ENCODE measurements at regions not wholly inside any gene's neighbourhood (a gene's known extent, or its start where the extent isn't known, plus 50 kb on each side); places are given as distances from the start of the nearest gene placed in this dataset.
"Not testable (repeated sequence)": the region's sequence is repeated elsewhere in the genome, so short reads cannot be mapped to it uniquely, and the experiment has no call there.

DNA sequence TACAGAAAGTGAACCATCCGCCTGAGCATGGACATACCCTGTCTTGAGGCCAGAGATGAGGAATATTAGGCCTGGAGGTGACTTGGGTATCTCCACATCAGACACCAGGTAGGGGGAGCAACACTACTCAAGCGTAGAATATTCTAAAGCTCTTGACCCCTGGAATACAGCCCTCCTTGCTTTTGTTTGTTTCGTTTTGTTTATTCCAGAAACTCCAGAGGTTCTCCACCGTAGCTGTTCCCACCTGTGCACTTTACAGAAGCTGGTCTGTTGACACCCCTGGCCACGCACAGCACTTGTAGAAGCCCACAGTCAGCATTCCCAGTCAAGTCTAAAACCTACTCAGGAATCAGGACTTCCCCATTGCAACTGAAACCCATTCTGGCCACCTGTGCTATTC, 139.6 kb upstream of the NEBL start:
- DNase-seq (ENCODE audit: low read depth, low spot score) = no peak
- H3K4me3 ChIP-seq (ENCODE audit: low read length) = no peak overlapping the region

DNA sequence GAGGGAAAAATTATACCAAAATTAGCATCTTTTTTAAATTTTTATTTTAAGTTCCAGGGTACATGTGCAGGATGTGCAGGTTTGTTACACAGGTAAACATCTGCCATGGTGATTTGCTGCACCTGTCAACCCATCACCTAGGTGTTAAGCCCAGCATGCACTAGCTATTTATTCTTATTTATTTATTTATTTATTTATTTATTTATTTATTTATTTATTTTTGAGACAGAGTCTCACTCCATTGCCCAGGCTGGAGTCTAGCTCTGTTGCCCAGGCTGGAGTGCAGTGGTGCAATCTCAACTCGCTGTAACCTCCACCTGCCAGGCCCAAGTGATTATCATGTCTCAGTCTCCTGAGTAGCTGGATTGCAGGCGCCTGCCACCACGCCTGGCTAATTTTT, 137.7 kb upstream of the NEBL start:
- DNase-seq (ENCODE audit: low read depth, low spot score); H3K4me3 ChIP-seq (ENCODE audit: low read length): not testable (repeated sequence)

DNA sequence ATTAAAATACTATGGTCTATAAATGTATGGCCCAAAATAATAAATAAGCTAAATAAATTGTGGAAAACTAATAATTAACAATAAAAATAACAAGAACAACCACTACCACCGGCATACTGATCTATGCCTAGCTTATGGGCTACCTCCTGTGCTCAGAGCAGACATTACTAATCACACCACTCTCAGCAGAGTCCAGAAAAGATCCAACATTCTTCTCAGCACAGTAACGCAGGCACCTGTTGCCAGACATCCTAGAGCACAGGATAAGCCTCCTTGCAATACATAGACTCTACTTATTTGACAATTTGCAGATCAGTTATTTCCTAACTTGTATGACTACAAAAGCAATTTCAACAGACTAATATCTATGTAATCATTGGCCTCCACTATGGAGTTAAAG, 137.1 kb upstream of the NEBL start:
- DNase-seq (ENCODE audit: low read depth, low spot score) = no peak
- no peak overlapping the region for H3K4me3 ChIP-seq (ENCODE audit: low read length)

DNA sequence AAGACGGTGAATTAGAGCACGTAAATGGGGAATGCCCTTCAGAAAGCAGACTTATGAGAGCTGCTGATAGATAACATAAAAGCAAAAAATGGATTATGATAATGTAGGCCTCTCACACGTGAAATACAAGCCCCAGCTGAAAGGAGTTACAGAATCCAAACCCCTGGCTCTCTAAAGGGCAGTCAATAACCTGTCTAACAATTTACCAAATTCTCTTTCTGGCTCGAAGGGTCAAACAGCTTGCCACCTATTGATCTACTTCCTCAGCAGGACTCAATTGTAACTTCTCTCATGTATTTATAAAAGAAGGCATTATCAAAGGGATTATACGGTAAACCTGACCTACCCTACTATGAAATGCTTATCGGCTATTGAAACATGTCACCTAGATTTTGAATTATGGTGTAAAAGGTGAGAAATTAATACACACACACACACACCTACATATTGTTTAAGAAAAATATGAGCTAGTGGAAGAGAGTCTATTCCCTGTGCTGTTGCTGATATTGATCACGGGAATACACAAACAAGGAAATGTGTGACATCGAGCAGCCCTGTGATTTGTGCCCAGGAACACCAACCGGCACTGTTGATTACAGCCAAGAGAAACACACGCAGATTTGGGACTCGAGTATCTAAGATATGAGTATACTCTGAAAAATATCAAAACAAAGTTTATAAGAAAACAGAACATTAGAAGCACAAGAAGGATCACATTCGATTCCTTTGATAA, 135.6 kb upstream of the NEBL start:
- H3K4me3 ChIP-seq (ENCODE audit: low read length) = no peak overlapping the region

DNA sequence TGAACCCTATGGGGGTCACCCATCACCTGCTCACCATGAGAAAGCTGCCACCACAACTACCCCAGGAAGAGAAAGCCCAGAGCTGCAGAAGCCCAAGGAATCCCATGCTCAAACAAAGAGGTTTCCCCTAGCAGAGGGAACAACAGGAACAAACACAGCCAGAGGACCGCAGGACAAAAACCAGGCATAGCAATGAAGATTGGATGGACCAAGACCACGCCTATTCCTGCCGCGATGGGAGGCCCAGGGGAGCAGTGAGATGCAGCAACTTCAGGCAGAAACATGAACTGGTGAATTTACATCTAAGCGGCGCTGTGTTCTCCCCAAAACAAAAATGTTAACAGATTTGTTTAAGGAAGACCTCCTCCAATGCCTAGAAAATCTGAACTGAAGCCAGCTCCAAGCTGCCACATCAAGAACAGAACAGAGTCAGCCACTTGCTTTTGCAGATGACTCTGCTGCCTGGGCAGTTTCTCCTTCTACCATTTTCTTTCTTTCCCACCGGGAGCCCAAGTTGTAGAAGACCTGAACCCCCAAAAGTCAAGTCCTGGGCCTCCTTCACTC, 134.2 kb upstream of the NEBL start:
- no peak overlapping the region for H3K4me3 ChIP-seq (ENCODE audit: low read length)
- DNase-seq (ENCODE audit: low read depth, low spot score) = no peak

More for the DNA sequence above, 135.6 kb upstream of the NEBL start:
- DNase-seq (ENCODE audit: low read depth, low spot score) = no peak

DNA sequence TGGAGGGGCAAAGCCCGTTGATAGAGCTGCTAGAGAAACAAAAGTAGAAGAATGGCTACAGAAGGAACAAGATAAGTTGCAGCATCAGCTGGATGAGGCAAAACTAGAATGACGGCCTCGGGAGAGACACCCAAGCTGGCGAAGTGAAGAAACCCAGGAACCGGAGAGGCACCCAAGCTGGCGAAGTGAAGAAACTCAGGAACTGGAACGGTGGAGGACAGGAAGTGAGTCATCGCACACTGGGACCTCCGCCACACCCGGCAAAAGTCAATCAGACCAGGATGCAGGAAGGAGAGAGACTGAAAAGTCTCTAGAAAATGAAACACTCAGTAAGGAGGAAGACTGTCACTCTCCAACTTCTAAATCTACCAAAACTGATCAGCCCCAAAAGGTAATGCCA, 133.0 kb upstream of the NEBL start:
- H3K4me3 ChIP-seq (ENCODE audit: low read length) = no peak overlapping the region

DNA sequence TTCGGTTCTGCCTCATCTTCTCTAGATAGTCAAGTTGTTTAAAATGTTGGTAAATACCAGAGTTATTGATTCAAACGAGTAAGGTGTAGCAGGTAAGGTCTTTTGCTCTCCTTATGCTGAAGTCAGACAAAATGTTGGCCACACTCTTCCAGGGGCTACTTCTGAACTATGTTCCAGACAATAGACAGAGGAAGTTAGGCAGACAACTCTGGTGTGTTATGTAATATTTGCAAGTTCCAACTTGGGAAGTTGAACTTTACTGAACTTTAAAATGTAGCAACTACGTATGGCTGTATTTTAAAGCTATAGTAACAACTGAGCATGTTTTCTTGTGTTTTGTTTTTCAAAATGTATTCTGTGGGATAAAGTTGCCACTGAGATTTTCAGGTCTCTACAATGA, 125.7 kb upstream of the NEBL start:
- no peak overlapping the region for H3K4me3 ChIP-seq (ENCODE audit: low read length)
- DNase-seq (ENCODE audit: low read depth, low spot score) = no peak

More for the DNA sequence above, 133.0 kb upstream of the NEBL start:
- no peak for DNase-seq (ENCODE audit: low read depth, low spot score)

DNA sequence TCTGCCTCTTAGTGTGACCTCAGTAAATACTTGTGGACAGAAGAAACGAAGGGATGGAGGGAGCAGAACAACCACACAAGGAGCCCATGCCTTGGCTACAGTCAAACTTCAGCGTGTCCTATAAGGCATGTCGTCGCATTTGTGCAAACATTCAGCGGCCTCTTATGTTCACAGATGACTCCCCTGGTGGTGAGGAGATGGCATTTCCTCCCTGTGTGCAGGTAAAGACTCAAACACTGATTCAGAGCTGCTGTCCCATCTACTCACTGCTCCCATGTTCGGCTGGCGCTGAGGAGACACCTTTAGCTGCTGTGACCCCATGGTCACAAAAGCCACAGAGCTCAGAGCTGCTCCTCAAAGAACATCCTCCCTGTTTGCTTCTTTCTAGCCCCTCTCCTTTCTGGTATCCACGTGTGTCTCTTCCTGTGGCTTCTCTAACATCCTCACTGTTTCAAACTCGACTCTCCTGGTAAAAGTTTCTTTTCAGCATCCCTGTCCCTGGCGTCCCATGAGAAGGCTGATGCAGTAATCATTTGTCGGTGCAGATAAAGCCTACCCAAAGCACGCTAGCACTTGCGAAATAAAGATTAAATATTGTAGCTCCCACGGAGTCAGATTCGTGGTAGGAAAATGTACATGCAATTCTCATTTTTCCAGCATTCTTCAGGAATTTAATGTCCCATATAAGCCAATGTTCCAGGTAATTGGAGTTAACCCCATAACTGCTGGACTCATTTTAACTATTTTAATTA, 124.9 kb upstream of the NEBL start:
- no peak for DNase-seq (ENCODE audit: low read depth, low spot score)
- no peak overlapping the region for H3K4me3 ChIP-seq (ENCODE audit: low read length)

DNA sequence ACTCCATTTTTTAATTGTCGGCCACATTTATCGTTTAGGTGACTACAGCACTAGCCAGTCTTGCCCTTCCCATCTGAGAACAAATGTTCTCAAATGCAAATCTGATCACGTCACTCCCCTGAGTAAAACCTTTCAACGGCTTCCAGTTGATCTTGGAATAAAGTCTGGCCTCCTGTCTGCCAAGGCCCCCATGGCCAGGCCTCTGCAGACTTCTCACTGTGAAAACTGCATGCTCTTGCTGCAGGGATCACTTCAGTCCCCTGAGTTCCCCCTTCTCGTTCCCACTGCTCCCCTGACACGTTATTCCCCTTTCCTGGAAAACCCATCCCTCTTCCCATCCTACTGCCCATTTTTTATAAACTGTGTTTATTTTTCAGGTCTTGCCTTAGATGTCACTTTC, 124.1 kb upstream of the NEBL start:
- H3K4me3 ChIP-seq (ENCODE audit: low read length) = no peak overlapping the region
- no peak for DNase-seq (ENCODE audit: low read depth, low spot score)

DNA sequence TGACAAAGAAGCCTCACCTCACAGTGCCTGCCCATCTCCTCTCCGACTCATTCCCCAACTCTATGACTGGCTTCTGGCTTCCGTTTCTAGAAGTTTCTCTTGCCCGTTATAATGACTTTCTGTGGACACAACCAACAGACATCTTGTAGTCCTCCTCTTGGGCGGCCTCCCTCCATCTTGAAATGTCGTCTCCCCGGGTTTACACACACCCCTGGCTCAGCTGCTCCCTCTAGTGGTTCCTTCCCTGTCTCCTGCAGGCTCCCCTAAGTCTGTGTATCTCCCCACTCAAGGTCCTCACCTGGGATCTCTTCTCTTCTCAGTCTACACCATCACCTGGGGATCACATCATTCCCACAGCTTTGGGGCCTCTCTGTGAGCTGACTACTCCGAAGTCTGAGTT, 123.4 kb upstream of the NEBL start:
- H3K4me3 ChIP-seq (ENCODE audit: low read length) = no peak overlapping the region
- DNase-seq (ENCODE audit: low read depth, low spot score) = peak; percentile 38

DNA sequence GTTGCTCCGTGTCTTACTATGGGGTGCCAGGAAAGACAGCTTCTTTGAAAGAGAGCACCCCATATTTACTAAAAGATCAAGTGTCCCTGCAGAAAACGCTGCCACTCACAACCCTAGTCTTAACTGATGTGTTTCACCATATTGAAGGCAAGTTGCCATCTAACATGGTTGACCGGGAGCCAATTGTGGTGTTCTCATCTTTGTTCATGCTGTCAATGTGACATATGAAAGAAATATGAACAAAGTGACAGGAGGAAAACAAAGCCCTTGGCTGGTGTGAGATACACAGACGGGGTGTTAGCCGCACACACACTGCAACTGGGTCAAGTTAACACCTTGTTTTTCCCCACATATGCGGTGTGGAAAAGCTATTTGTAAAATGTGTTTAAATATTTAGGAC, 122.3 kb upstream of the NEBL start:
- no peak for DNase-seq (ENCODE audit: low read depth, low spot score)
- no peak overlapping the region for H3K4me3 ChIP-seq (ENCODE audit: low read length)

DNA sequence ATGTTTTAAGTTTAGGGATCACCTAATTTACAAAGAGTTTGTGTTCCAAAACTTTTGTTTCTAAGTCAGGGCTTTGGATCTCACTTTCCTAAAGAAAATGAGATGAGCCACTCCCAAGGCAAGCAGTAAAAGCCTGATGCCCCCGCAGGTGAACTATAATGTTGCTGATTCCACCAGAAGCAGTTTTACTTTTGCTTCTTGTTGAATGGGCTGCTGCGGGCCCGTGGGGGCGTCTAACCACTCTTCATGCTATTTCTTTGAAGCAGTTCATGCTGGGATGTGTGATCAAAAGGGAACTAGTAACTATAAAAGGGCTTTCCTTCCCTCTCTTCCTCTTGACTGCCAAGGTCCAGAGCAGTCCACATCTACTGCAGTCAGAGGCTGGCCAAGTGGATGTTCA, 118.7 kb upstream of the NEBL start:
- no peak for DNase-seq (ENCODE audit: low read depth, low spot score)
- H3K4me3 ChIP-seq (ENCODE audit: low read length) = no peak overlapping the region

DNA sequence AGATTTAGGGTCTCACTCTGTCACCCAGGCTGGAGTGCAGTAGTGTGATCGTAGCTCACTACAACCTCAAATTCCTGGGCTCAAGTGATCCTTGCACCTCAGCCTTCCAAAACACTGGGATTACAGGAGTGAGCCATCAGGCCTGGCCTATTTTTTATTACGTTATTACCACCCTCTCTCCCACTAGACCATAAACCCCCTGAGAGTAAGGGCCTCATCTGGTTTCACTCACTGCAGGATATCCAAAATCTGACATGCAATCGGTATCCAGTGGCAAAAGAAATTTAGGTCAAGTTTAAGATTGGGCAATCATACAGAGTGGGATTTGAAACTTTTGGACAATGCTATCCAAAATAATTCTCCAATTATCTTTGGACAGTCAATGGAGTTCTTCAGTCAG, 117.0 kb upstream of the NEBL start:
- DNase-seq (ENCODE audit: low read depth, low spot score) = no peak
- H3K4me3 ChIP-seq (ENCODE audit: low read length) = no peak overlapping the region

DNA sequence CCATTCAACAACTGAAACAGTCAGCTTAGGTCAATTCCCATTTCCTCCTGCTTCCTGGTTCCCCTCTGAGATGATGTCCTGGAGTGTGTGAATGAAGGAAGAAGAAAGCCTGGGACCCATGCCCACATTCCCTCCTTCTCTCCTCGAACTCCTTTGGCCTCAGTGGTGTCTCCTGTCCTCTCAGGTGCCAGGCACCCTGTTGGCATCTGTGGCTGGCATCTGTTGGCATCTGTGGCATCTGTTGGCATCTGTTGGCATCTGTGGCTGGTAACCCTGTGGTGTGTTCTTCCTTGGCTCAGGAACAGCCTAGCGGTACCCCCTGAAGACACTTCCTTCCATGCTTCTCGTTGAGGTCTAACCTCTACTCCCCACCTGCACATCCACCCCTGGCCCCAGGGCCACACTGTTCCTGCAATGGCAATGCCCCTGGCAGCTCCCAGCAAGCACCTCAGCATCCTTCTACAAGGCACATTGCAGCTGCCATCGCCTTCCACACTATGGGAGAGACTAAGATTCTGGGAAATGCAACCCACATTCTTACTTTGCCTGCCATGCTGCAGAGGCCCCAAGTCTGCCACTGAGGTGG, 114.4 kb upstream of the NEBL start:
- H3K4me3 ChIP-seq (ENCODE audit: low read length) = no peak overlapping the region
- DNase-seq (ENCODE audit: low read depth, low spot score) = no peak

DNA sequence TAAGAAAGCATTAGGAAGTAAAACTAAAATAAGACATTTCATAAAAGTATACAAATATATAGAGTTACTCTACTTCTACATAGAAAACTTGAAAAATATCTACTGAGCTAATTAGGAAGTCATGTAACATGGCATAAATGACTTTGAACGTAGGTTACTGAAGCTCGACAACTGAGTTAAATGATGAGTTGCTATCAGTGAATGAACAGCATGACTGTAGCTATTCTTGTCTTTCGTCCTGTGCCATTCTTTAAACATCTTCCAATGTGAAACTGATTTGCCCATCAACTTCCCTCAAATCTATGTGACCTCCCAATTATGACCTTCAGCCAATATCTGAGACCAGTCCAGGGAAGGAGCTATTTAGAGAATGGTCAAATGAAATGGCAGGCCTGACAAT, 113.5 kb upstream of the NEBL start:
- DNase-seq (ENCODE audit: low read depth, low spot score) = no peak
- no peak overlapping the region for H3K4me3 ChIP-seq (ENCODE audit: low read length)

DNA sequence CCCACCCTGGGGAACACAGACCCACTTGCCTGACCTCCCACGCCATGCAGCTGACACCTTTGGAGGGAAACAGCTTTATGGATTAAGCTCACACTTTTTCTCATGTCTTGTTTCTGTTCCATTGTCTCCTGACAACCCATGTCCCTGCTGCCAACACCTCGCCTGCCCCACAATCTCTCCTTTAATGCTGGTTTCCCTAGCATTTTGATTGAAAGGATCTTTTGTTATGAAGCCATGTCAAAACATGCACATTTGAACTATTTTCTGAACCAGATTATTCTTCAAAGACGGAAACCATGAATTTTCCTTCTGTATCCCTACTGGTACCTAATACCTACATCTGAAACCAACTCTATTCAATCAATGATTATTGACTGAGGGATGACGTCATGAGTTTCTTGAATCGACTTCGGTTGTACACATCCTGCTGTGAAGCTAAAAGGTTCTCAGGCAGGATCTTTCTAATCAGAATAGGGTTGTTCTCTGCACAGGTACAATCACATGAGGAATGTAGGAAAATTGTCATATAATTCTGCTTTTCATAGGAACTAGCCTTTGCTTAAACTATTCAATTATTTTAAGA, 106.2 kb upstream of the NEBL start:
- DNase-seq (ENCODE audit: low read depth, low spot score) = no peak
- no peak overlapping the region for H3K4me3 ChIP-seq (ENCODE audit: low read length)

DNA sequence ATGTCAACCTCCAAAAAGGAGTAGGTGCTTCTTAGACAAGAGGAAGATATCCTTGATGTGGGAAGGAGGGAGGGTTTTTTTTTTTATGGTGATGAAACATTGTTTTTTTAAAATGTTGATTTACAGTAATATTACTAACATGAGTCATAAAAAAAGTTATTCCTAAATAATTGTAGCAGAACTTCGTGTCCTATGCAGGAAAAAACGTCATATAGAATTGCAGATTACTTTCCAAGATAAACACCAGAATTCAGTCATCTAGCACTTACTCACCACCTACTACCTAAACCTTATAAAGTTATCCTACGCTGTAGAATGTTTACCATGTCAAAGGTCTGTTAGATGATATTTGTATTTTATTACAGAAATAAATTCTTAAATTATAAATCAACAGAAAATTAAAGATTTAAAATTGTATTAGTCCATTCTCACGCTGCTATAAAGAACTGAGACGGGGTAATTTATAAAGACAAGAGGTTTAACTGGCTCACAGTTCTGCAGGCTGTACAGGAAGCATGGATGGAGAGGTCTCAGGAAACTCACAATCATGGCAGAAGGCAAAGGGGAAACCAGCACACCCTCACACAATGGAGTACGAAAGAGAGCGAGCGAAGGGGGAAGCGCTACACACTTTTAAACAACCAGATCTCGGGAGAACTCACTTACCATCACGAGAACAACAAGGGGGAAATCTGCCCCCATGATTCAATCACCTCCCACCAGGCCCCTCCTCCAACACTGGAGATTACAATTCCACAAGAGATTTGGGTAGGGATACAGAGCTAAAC, 105.2 kb upstream of the NEBL start:
- no peak overlapping the region for H3K4me3 ChIP-seq (ENCODE audit: low read length)
- DNase-seq (ENCODE audit: low read depth, low spot score) = no peak

DNA sequence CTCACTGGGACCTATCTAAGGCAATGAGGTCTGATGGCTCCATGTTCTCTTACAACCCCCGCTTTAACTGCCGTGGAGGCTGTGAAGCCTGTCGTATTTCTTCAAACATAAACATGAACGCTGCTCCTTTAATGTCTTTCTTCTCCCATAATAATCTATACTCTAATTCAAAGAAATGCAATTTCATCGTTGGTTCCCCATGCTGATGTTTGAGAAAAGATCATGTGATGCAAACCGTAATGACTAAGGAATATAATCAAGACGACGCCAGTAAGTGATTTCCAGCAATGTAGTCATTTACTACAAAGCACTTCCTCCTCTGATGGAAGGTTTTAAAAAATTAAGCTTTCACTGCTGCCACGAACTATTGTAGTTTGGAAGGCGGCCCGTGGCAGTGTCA, 102.6 kb upstream of the NEBL start:
- DNase-seq (ENCODE audit: low read depth, low spot score) = no peak
- no peak overlapping the region for H3K4me3 ChIP-seq (ENCODE audit: low read length)

DNA sequence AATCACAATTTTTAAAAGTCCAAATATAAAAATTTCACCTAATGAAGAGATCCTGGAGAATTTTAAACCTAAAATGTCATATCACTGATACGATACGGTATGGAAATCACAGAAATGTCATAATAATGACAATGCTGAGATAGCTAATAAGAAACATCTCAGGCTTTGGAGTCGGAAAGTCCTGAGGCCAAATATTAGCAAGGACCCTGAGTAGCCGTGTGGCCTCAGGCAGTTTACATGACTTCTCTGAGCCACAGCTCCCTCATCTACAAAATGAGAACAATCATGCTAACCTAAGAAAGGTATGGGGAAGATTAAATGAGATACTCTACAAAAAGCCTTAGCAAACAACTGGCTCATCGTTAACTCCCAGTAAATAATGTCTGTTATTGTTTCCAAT, 100.9 kb upstream of the NEBL start:
- DNase-seq (ENCODE audit: low read depth, low spot score) = no peak
- H3K4me3 ChIP-seq (ENCODE audit: low read length) = no peak overlapping the region

Data from Jurkat, Clone E6-1 (cell line).